OCI-LY7 (cell line): ENCODE measurements at regions not wholly inside any gene's neighbourhood (a gene's known extent, or its start where the extent isn't known, plus 50 kb on each side); places are given as distances from the start of the nearest gene placed in this dataset.

ENCODE experiments used
- CTCF ChIP-seq: fragments of 200-600 bp; sonication (generic); conservative IDR thresholded peaks from 2 replicates; pipeline ENCODE4 v1.5.1; 2014; ENCODE audit warnings: mild to moderate bottlenecking, antibody characterized with exemption, low read length, moderate library complexity, mixed read lengths
- EZH2phosphoT487 ChIP-seq: fragments of 200-600 bp; sonication (generic); IDR thresholded peaks from 2 replicates; pipeline ENCODE4 v1.6.1; 2018; ENCODE audit warnings: low read depth, borderline replicate concordance, mild to moderate bottlenecking, mixed run types, antibody characterized with exemption, low read length, moderate library complexity, mixed read lengths

- TF ChIP-seq CTCF (no peak), EZH2phosphoT487 (no peak)
Observed at GRCh38 chr5:67971223-67971830, 244.2 kb upstream of the PIK3R1 start.
